GM23338 (cell line): ENCODE measurements at regions not wholly inside any gene's neighbourhood (a gene's known extent, or its start where the extent isn't known, plus 50 kb on each side); places are given as distances from the start of the nearest gene placed in this dataset.

Experiments used
- ATAC-seq: fragments of 200-7000 bp; cut with Tn5 transposase; 3 replicates; pipeline ENCODE4 v1.9.1; 2020
- DNase-seq: peaks from one replicate; pipeline ENCODE4 v3.0.0-alpha.2; 2015; ENCODE audit warnings: low spot score
- H2AFZ ChIP-seq: fragments of 200-600 bp; sonication (generic); 2 replicates; pipeline ENCODE4 v1.8.0; 2016; ENCODE audit warnings: antibody characterized with exemption, mild to moderate bottlenecking, moderate library complexity
- H3F3A ChIP-seq: fragments of 200-600 bp; sonication (generic); replicated peaks from 2 replicates; pipeline ENCODE4 v1.8.0; 2017; ENCODE audit warnings: antibody characterized with exemption, mixed run types, low read depth
- H3K27ac ChIP-seq: fragments of 200-600 bp; sonication (generic); 2 replicates; pipeline ENCODE4 v1.6.1; 2016; ENCODE audit warnings: low read depth
- H3K27me3 ChIP-seq: fragments of 200-600 bp; sonication (generic); 2 replicates; pipeline ENCODE4 v1.8.0; 2016; ENCODE audit warnings: mild to moderate bottlenecking, mixed run types, moderate library complexity; ENCODE audit not compliant: insufficient read depth
- H3K36me3 ChIP-seq: fragments of 200-600 bp; sonication (generic); 2 replicates; pipeline ENCODE4 v1.8.0; 2016; ENCODE audit warnings: mild to moderate bottlenecking; ENCODE audit not compliant: insufficient read depth
- H3K4me1 ChIP-seq: fragments of 200-600 bp; sonication (generic); 2 replicates; pipeline ENCODE4 v1.8.0; 2016; ENCODE audit warnings: mild to moderate bottlenecking, moderate library complexity; ENCODE audit not compliant: insufficient read depth
- H3K4me2 ChIP-seq: fragments of 200-600 bp; sonication (generic); 2 replicates; pipeline ENCODE4 v1.7.1; 2017; ENCODE audit warnings: mixed run types
- H3K4me3 ChIP-seq: fragments of 200-600 bp; sonication (generic); 2 replicates; pipeline ENCODE4 v1.6.1; 2016; ENCODE audit warnings: mixed run types
- H3K79me2 ChIP-seq: fragments of 200-600 bp; sonication (generic); replicated peaks from 2 replicates; pipeline ENCODE4 v1.8.0; 2017; ENCODE audit warnings: mild to moderate bottlenecking; ENCODE audit not compliant: insufficient read depth
- H3K9me2 ChIP-seq: fragments of 200-600 bp; sonication (generic); 2 replicates; pipeline ENCODE4 v1.8.0; 2017; ENCODE audit not compliant: insufficient read depth
- H4K20me1 ChIP-seq: fragments of 200-600 bp; sonication (generic); replicated peaks from 2 replicates; pipeline ENCODE4 v1.8.0; 2017; ENCODE audit warnings: mild to moderate bottlenecking; ENCODE audit not compliant: insufficient read depth
- H3K27ac Mint-ChIP-seq: 2 replicates; pipeline ENCODE4 v1.8.0; 2020; ENCODE audit warnings: inconsistent platforms, mild to moderate bottlenecking, moderate library complexity, mixed read lengths
- H3K27me3 Mint-ChIP-seq: 3 replicates; pipeline ENCODE4 v1.8.0; 2022; ENCODE audit warnings: low read depth, mild to moderate bottlenecking, moderate library complexity, mixed read lengths, inconsistent platforms; ENCODE audit not compliant: insufficient read depth, poor library complexity
- H3K36me3 Mint-ChIP-seq: 3 replicates; pipeline ENCODE4 v1.8.0; 2021; ENCODE audit warnings: low read depth, mild to moderate bottlenecking, inconsistent platforms, moderate library complexity, mixed read lengths
- H3K4me1 Mint-ChIP-seq: 3 replicates; pipeline ENCODE4 v1.8.0; 2020; ENCODE audit warnings: mild to moderate bottlenecking, inconsistent platforms, mixed read lengths
- H3K4me3 Mint-ChIP-seq: 3 replicates; pipeline ENCODE4 v1.8.0; 2021; ENCODE audit warnings: moderate library complexity, mild to moderate bottlenecking, inconsistent platforms, mixed read lengths
- H3K9me3 Mint-ChIP-seq: 3 replicates; pipeline ENCODE4 v1.8.0; 2020; ENCODE audit warnings: moderate library complexity, mild to moderate bottlenecking, inconsistent platforms, mixed read lengths
- CREB1 ChIP-seq: fragments of 250-450 bp; sonication (Bioruptor Pico); IDR thresholded peaks from 2 replicates; pipeline ENCODE4 v1.5.0; 2020; ENCODE audit warnings: low read depth, mild to moderate bottlenecking, moderate library complexity
- EZH2 ChIP-seq: fragments of 200-600 bp; sonication (generic); IDR thresholded peaks from one replicate; pipeline ENCODE4 v1.8.0; 2017; ENCODE audit warnings: antibody characterized with exemption, mild to moderate bottlenecking, low read depth; ENCODE audit not compliant: unreplicated experiment
- EZH2phosphoT487 ChIP-seq: fragments of 200-600 bp; sonication (generic); IDR thresholded peaks from one replicate; pipeline ENCODE4 v1.8.1; 2018; ENCODE audit warnings: antibody characterized with exemption; ENCODE audit not compliant: unreplicated experiment
- NANOG ChIP-seq: IDR thresholded peaks from 2 replicates; pipeline ENCODE4 v1.6.1; 2016; ENCODE audit warnings: antibody characterized with exemption, borderline replicate concordance
- POLR2AphosphoS5 ChIP-seq: IDR thresholded peaks from 2 replicates; pipeline ENCODE4 v1.6.1; 2016; ENCODE audit warnings: antibody characterized with exemption, low read depth
- TF ChIP-seq, protein P1 (sequence below), 2 experiments: fragments of 200-600 bp in 1 of 2; sonication (generic) in 1 of 2; conservative IDR thresholded peaks; 2 replicates each; pipeline versions ENCODE4 v1.5.1 to v1.6.1; 2016 to 2017; ENCODE audit warnings: antibody characterized with exemption in 2 of 2, low read depth in 2 of 2, mild to moderate bottlenecking in 2 of 2, moderate library complexity in 1 of 2
- TF ChIP-seq, protein P2 (sequence below): IDR thresholded peaks from one replicate; pipeline ENCODE4 v1.6.1; 2018; ENCODE audit warnings: antibody characterized with exemption; ENCODE audit not compliant: unreplicated experiment
- TF ChIP-seq, protein P3 (sequence below): IDR thresholded peaks from 2 replicates; pipeline ENCODE4 v1.6.1; 2016; ENCODE audit warnings: antibody characterized with exemption

DNA sequence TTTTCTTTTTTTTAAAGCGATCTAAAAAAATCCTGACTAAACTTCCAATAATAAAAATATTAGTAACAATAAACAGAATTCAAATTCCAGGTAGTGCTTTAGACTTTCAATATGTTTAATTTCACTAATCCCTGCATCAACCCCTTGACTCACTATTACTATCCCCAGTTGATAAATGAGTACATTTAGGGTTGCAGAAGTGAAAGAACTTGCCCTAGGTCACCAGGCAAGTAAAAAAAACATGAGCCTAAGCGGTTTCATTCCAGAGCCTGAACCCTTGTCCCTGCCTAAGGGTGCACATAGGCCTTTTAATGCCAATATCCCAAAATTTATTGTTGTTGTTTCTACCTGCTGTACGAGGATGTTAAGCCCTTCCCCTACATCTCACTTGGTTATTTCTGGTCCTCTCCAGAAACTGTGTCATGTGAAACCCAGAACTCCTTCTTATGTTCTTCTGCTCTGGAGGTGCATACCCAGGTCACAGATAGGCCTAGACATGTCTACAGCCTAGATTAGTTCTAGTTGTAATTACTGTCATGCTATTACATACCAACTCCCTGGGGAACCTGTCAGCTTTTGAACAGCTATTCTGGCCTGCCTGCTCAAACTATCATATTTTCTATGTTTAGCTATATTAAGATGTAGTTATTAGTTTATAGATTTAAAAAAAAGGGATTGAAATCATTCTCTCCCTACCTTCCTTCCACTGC, 244.5 kb upstream of the PITX2 start:
- Histone ChIP-seq H4K20me1 (no peaks in the 10 kb centered on the region), H2AFZ (no peak overlapping the region), H3K4me3 (no peak overlapping the region), H3K4me1 (no peaks in the 10 kb centered on the region), H3K27ac (no peak overlapping the region), H3K27me3 (no peaks in the 10 kb centered on the region), H3F3A (no peaks in the 10 kb centered on the region), H3K79me2 (no peaks in the 10 kb centered on the region), H3K9me2 (no peaks in the 10 kb centered on the region), H3K36me3 (no peaks in the 10 kb centered on the region), H3K4me2 (no peak overlapping the region)
- Mint-ChIP-seq H3K27me3 (no peaks in the 10 kb centered on the region), H3K36me3 (no peaks in the 10 kb centered on the region), H3K4me3 (no peak overlapping the region), H3K27ac (no peak overlapping the region), H3K9me3 (no peaks in the 10 kb centered on the region), H3K4me1 (no peaks in the 10 kb centered on the region)
- DNase-seq (no peak), ATAC-seq (no peak)
- TF ChIP-seq NANOG (no peak), EZH2phosphoT487 (no peak)

DNA sequence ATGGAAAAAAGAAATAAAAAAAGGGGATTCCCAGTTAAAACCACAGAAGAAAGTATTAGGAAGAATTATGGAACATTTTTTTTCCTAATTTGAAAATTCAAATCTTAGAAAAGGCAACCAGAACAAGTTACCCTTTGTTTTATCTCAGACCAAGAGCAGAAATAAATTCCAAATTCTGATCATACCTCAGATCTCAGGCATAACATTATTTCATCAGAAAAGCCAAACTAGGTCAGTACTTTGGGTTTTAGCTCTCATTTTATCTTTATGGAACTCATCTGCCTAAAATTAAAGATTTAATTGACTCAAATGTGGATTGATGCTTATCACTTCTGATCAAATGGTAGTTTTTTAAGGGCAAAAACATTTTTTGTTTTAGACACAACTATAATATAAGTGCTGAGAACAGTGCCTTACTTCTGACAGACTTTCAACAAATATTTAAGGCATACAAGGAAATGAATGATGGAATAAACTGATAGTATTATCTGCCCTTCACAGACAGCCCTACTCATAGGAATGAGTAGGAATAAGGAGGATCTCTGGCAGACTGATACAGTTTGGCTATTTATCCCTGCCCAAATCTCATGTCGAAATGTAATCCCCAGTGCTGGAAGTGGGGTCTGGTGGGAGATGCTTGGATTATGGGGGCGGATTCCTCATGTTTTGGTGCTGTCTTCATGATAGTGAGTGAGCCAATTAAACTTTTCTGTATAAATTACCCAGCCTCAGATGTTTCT, 245.3 kb upstream of the PITX2 start:
- DNase-seq (no peak), ATAC-seq (no peak)
- H3K4me2 ChIP-seq: no peak overlapping the region
- no peaks in the 10 kb centered on the region for H3K4me1 ChIP-seq
- H3K27me3 Mint-ChIP-seq: no peaks in the 10 kb centered on the region
- H3K27ac ChIP-seq: no peak overlapping the region
- no peak overlapping the region for H3K4me3 Mint-ChIP-seq
- H3K4me3 ChIP-seq: no peak overlapping the region
- H3K4me1 Mint-ChIP-seq: no peaks in the 10 kb centered on the region
- H3K27me3 ChIP-seq: no peaks in the 10 kb centered on the region
- no peak overlapping the region for H2AFZ ChIP-seq
- H3K36me3 ChIP-seq: no peaks in the 10 kb centered on the region
- H3K9me3 Mint-ChIP-seq: no peaks in the 10 kb centered on the region
- no peaks in the 10 kb centered on the region for H4K20me1 ChIP-seq
- H3F3A ChIP-seq: no peaks in the 10 kb centered on the region
- no peaks in the 10 kb centered on the region for H3K36me3 Mint-ChIP-seq
- no peaks in the 10 kb centered on the region for H3K9me2 ChIP-seq
- H3K79me2 ChIP-seq: no peaks in the 10 kb centered on the region
- no peak overlapping the region for H3K27ac Mint-ChIP-seq
- TF ChIP-seq EZH2 (no peak), NANOG (no peak), CREB1 (CRISPR knock-in tag) (no peak), POLR2AphosphoS5 (no peak)
- TF ChIP-seq, protein P1, sequence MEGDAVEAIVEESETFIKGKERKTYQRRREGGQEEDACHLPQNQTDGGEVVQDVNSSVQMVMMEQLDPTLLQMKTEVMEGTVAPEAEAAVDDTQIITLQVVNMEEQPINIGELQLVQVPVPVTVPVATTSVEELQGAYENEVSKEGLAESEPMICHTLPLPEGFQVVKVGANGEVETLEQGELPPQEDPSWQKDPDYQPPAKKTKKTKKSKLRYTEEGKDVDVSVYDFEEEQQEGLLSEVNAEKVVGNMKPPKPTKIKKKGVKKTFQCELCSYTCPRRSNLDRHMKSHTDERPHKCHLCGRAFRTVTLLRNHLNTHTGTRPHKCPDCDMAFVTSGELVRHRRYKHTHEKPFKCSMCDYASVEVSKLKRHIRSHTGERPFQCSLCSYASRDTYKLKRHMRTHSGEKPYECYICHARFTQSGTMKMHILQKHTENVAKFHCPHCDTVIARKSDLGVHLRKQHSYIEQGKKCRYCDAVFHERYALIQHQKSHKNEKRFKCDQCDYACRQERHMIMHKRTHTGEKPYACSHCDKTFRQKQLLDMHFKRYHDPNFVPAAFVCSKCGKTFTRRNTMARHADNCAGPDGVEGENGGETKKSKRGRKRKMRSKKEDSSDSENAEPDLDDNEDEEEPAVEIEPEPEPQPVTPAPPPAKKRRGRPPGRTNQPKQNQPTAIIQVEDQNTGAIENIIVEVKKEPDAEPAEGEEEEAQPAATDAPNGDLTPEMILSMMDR (conservative IDR thresholded peaks at IDR 0.05; ENCODE audit: low read depth in 2 of 2): no peak
- TF ChIP-seq, protein P2, sequence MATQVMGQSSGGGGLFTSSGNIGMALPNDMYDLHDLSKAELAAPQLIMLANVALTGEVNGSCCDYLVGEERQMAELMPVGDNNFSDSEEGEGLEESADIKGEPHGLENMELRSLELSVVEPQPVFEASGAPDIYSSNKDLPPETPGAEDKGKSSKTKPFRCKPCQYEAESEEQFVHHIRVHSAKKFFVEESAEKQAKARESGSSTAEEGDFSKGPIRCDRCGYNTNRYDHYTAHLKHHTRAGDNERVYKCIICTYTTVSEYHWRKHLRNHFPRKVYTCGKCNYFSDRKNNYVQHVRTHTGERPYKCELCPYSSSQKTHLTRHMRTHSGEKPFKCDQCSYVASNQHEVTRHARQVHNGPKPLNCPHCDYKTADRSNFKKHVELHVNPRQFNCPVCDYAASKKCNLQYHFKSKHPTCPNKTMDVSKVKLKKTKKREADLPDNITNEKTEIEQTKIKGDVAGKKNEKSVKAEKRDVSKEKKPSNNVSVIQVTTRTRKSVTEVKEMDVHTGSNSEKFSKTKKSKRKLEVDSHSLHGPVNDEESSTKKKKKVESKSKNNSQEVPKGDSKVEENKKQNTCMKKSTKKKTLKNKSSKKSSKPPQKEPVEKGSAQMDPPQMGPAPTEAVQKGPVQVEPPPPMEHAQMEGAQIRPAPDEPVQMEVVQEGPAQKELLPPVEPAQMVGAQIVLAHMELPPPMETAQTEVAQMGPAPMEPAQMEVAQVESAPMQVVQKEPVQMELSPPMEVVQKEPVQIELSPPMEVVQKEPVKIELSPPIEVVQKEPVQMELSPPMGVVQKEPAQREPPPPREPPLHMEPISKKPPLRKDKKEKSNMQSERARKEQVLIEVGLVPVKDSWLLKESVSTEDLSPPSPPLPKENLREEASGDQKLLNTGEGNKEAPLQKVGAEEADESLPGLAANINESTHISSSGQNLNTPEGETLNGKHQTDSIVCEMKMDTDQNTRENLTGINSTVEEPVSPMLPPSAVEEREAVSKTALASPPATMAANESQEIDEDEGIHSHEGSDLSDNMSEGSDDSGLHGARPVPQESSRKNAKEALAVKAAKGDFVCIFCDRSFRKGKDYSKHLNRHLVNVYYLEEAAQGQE: no peak
- TF ChIP-seq, protein P3, sequence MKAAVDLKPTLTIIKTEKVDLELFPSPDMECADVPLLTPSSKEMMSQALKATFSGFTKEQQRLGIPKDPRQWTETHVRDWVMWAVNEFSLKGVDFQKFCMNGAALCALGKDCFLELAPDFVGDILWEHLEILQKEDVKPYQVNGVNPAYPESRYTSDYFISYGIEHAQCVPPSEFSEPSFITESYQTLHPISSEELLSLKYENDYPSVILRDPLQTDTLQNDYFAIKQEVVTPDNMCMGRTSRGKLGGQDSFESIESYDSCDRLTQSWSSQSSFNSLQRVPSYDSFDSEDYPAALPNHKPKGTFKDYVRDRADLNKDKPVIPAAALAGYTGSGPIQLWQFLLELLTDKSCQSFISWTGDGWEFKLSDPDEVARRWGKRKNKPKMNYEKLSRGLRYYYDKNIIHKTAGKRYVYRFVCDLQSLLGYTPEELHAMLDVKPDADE: no peak
